GM04503 (cell line): ENCODE measurements at regions not wholly inside any gene's neighbourhood (a gene's known extent, or its start where the extent isn't known, plus 50 kb on each side); places are given as distances from the start of the nearest gene placed in this dataset.

Experiments
- DNase-seq: peaks from one replicate; pipeline ENCODE4 v3.0.0-alpha.2; 2012; ENCODE audit warnings: low read depth

GRCh38 chr6:138609801-138610430 is 110.6 kb upstream of the NHSL1 start:
- DNase-seq, result no peak

DNA sequence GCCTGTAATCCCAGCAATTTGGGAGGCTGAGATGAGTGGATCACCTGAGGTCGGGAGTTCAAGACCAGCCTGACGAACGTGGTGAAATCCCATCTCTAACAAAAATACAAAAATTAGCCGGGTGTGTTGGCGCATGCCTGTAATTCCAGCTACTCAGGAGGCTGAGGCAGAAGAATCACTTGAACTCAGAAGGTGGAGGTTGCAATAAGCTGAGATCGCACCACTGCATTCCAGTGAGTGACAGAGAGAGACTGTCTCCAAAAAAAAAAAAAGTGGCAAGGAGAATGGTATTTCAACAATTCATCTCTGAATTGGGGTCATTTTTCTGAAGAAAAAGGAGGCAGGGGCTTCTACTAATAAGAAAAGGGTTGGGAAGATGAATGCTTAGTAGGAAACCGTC is 111.5 kb upstream of the NHSL1 start:
- DNase-seq, result no peak

DNA sequence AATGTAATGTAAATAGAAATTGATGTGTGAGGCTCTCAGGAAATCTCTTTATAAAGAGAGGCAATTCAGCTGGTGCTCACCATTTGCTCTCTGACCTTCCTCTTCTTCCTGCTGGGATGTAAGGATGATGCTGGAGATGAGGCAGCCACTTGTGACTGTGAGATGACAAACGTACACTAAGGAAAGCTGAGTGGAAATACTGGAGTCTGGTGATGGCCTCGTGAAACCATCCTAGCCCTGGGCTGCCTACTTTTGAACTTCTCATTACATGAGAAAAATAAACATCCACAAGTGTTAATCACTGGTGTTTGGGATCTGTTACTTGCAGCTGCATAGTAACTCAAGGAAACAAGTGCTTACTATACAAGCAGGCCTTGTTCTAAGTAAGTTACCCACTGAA is 114.9 kb upstream of the NHSL1 start:
- no peak for DNase-seq

DNA sequence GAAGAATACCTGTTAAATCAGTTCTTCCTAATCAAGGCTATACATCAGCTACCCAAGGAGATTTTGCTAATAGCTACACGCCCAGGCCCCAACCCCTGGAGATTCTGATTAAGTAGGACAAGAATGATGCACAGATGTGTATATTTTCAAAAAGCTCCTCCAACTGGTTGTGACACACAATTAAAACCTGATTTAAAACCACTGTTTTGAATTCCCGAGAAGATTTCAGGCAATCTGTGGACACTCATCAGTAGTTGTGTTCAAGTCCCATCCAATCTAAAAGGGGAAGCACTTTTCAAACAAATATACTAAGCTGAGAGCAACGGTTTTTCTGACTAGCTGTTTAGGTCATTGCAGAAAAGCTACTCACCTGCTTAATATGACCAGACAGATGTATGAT is 118.9 kb upstream of the NHSL1 start:
- peak; percentile 6 for DNase-seq

DNA sequence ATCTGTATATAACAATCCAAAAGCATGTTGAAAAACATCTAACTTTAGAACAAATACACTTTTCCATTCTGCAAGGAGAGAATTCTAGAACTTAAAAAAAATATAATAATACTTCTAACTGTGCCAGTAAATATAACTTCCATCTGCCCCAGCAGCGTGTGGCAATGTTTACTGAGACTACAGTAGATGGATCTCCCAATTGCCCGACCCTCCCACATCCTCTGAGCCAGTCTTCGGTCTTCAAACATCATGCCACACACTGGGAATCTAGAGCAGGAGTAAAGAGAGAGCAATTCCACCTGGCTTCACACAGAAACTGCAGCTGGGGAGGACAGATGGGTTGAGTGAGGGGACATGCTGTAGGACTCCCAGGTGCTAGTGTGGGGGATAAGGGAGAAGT is 121.3 kb upstream of the NHSL1 start:
- DNase-seq, result no peak

DNA sequence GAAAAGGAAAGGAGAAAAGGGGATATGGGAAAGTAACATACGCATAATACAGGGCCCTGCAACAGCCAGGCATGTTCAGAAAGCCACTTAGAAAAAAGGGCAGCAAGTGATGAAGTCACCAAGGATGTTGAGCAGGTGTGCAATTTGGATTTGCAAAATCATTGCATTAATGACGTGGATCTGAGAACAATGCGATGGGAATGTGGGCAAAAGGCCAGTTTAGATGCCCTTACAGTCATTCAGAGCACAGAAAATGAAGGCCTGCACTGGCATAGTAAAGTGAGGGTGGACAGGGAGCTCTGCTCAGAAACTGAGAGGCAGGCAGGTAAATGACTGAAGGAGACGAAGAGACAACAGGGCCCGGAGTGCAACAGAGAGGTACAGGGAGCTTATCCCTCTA is 123.7 kb upstream of the NHSL1 start:
- no peak for DNase-seq

DNA sequence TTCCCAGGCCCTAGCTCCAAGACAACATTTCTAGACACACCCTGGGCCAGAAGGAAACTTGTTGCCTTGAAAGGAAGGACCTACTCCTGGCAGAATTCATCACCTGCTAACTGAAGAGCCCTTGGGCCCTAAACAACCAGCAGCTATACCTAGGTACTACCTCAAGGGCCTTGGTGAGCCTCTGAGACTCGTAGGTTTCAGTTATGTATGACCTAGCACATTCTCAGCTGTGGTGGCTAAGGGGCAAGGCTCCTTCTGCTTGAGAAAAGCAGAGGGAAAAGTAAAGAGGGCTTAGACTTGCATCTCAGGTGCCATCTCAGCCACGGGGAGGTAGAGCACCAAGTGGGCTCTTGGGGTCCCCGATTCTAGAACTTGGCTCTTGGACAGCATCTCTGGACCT is 132.3 kb upstream of the NHSL1 start:
- no peak for DNase-seq

- DNase-seq, result no peak
Measured at GRCh38 chr6:138637822-138638221, 135.7 kb upstream of the CCDC28A start.

GRCh38 chr6:138638604-138639003 is 135.0 kb upstream of the CCDC28A start:
- no peak for DNase-seq

- DNase-seq, result no peak
Measured at GRCh38 chr6:138640028-138640427, 133.5 kb upstream of the CCDC28A start.

GRCh38 chr6:138643210-138643609 is 130.4 kb upstream of the CCDC28A start:
- DNase-seq, result no peak

- DNase-seq, result peak; percentile 11
Measured at GRCh38 chr6:138645976-138646640, 127.5 kb upstream of the CCDC28A start.

GRCh38 chr6:138647006-138647405 is 126.6 kb upstream of the CCDC28A start:
- DNase-seq, result peak; percentile 78

DNA sequence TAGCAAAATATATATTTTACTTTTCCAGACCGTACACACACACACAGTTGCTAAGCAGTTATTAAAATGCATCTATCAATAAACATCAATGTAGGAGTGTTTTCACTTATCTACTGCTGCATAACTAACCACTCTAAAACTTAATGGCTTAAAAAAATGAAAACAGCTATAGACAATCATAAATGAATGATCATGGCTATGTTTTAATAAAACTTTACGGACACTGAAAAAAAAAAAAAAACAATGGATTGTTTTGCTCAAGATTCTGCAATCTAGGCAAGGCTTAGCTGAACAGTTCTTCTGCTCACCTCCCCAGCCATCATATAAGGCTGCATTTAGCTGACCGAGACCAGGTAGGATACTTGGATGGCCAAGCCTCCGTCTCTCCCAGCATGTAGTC is 125.4 kb upstream of the CCDC28A start:
- DNase-seq, result no peak

- DNase-seq, result no peak
Measured at GRCh38 chr6:138651491-138651890, 122.1 kb upstream of the CCDC28A start.

- DNase-seq, result no peak
Measured at GRCh38 chr6:138652824-138653223, 120.7 kb upstream of the CCDC28A start.

DNA sequence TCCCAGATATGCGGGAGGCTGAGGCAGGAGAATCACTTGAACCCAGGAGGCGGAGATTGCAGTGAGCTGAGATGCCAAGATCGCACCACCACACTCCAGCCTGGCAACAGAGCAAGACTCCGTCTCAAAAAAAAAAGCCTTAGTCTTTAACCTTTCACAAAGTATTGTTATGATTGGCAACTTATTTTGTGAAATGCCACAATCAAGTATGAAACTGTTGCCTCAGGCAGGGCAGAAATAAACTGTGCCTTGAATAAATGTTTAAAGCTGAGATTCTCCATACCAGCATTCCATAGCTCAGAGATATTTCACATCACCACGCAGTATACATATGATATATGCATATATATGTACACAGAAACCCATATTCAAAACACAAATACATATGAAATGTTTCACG is 120.1 kb upstream of the CCDC28A start:
- no peak for DNase-seq

GRCh38 chr6:138654715-138655634 is 118.6 kb upstream of the CCDC28A start:
- DNase-seq, result no peak

GRCh38 chr6:138655828-138656227 is 117.7 kb upstream of the CCDC28A start:
- no peak for DNase-seq

DNA sequence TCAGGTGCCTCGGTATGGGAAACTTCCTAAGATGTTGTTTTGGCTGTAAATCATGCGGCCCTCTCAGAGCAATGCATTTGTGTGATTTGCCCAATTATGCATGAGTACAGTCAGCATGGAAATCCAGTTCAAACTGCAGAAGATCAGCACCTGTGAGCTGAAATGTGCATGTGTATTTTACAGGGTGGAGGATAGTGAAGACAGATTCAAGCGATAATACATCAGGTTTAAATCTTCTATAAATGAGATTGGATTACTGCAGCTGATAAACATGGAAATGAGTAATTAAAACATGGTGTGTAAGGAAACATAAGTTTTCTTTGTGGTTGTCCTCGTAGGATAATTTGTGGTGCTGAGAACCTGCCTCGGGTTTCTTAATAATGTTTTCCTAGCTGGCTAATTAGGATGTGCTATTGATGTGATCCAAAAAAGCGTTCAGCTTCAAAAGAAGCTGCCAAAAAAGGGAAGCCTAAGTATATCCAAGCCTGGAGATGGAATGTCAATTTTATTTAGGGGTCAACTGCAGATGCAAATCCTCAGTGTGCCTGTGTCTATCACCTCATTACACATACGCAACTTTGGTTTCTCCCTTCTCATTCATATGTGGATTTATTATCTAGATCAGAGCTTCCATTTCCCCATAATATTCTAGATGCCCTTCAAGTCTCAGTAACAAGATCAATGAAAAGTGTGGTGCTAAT is 117.1 kb upstream of the CCDC28A start:
- DNase-seq, result no peak

DNA sequence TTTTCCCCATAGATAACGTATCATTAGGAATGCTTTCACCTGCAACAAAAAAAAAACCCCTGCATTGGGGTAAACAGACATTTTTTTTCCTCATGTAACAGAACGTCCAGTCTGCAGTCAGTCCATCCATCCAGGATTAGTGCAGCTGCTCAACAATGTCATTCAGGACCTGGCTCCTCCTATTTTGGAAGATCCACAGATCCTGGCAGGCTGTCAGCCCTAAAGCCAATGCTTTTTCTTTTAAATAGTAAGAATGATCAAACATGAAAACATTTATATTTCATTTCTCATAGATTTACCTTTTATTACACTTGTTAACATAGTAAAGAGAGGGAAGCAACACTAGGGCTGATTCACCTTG is 116.5 kb upstream of the CCDC28A start:
- no peak for DNase-seq

DNA sequence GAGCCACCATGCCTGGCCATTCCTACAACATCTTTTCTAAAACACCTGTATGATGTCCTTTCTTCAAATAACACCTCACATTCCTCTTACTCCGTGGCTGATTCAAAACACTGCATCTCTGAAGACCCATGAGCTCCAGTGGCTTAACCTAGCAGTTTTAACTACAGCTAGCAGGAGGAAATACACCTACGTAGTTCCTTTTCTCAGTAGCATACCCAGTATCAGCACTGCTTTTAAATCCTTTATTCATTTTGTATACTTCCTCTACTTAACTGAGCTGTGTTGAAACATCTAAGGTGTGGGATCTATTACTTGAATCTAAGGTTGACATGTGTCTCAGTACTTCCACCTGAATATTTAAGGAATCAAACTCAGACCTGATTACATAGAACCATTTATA is 113.6 kb upstream of the CCDC28A start:
- no peak for DNase-seq

- DNase-seq, result no peak
Measured at GRCh38 chr6:138662471-138662870, 111.1 kb upstream of the CCDC28A start.
